CD14-positive monocyte (primary cell): ENCODE measurements at regions not wholly inside any gene's neighbourhood (a gene's known extent, or its start where the extent isn't known, plus 50 kb on each side); places are given as distances from the start of the nearest gene placed in this dataset.

ENCODE experiments used
- DNase-seq, 3 donors: peaks; one replicate each; pipeline ENCODE4 v3.0.0-alpha.2; 2011 to 2022
- H2AFZ ChIP-seq: 2 replicates; pipeline ENCODE4 v1.6.0; 2012; ENCODE audit warnings: mild to moderate bottlenecking, low read depth, low read length, inconsistent platforms; ENCODE audit not compliant: insufficient read depth, poor library complexity, severe bottlenecking
- H3K27ac ChIP-seq, 2 donors: 1 replicate in 1 of 2; 2 replicates in 1 of 2; pipeline ENCODE4 v1.5.1; 2012 to 2013; ENCODE audit warnings: low read length in 2 of 2, control low read depth in 1 of 2, inconsistent platforms in 1 of 2, low read depth in 1 of 2, mild to moderate bottlenecking in 1 of 2
- H3K27me3 ChIP-seq, 2 donors: one replicate each; pipeline versions ENCODE4 v1.6.0 to v1.6.1; 2011 to 2013; ENCODE audit warnings: low read length in 2 of 2; ENCODE audit not compliant: control insufficient read depth in 2 of 2, insufficient read depth in 2 of 2
- H3K36me3 ChIP-seq, 2 donors: replicated peaks in 1 of 2; 1 replicate in 1 of 2; 2 replicates in 1 of 2; pipeline versions ENCODE4 v1.5.1 to v1.6.1; 2012 to 2013; ENCODE audit warnings: low read length in 2 of 2, control low read depth in 1 of 2, inconsistent platforms in 1 of 2, mild to moderate bottlenecking in 1 of 2; ENCODE audit not compliant: insufficient read depth in 2 of 2, control insufficient read depth in 1 of 2
- H3K4me1 ChIP-seq, 2 donors: 1 replicate in 1 of 2; 2 replicates in 1 of 2; pipeline versions ENCODE4 v1.5.1 to v1.6.1; 2012 to 2013; ENCODE audit warnings: low read length in 2 of 2, control low read depth in 1 of 2, inconsistent platforms in 1 of 2, mild to moderate bottlenecking in 1 of 2, moderate library complexity in 1 of 2; ENCODE audit not compliant: insufficient read depth in 2 of 2, control insufficient read depth in 1 of 2
- H3K4me2 ChIP-seq: replicated peaks from 2 replicates; pipeline ENCODE3; 2012; ENCODE audit warnings: low read length, moderate library complexity, mild to moderate bottlenecking; ENCODE audit not compliant: poor library complexity, severe bottlenecking; ENCODE audit errors: extremely low read depth
- H3K4me3 ChIP-seq, 3 experiments: fragments of 200-600 bp in 1 of 3; sonication (generic) in 1 of 3; replicated peaks in 1 of 3; 1 replicate in 2 of 3; 2 replicates in 1 of 3; pipeline ENCODE4 v1.5.1; 2011 to 2013; ENCODE audit warnings: low read length in 3 of 3, mild to moderate bottlenecking in 3 of 3, control low read depth in 2 of 3, low read depth in 2 of 3, inconsistent platforms in 1 of 3, moderate library complexity in 1 of 3
- H3K79me2 ChIP-seq: 2 replicates; pipeline ENCODE4 v1.6.0; 2012; ENCODE audit warnings: mild to moderate bottlenecking, control low read depth, inconsistent platforms, low read length, moderate library complexity; ENCODE audit not compliant: insufficient read depth
- H3K9ac ChIP-seq: 2 replicates; pipeline ENCODE4 v1.6.0; 2017; ENCODE audit warnings: low read length, mild to moderate bottlenecking; ENCODE audit not compliant: insufficient read depth, poor library complexity, severe bottlenecking
- H3K9me3 ChIP-seq, 2 donors: replicated peaks in 1 of 2; 1 replicate in 1 of 2; 2 replicates in 1 of 2; pipeline versions ENCODE4 v1.5.1 to v1.6.1; 2012 to 2013; ENCODE audit warnings: low read length in 2 of 2, control low read depth in 1 of 2; ENCODE audit not compliant: control insufficient read depth in 1 of 2, insufficient read depth in 1 of 2
- H4K20me1 ChIP-seq: 2 replicates; pipeline ENCODE4 v1.6.0; 2012; ENCODE audit warnings: mild to moderate bottlenecking, low read length, control low read depth, moderate library complexity; ENCODE audit not compliant: insufficient read depth
- H3K27ac Mint-ChIP-seq, 7 donors: one replicate each; pipeline ENCODE4 v1.8.0; 2020; ENCODE audit warnings: mild to moderate bottlenecking in 7 of 7, mixed read lengths in 7 of 7, moderate library complexity in 6 of 7, inconsistent platforms in 2 of 7
- H3K27me3 Mint-ChIP-seq, 3 donors: one replicate each; pipeline ENCODE4 v1.8.0; 2021 to 2022; ENCODE audit warnings: low read depth in 3 of 3, mild to moderate bottlenecking in 3 of 3, mixed read lengths in 3 of 3, moderate library complexity in 3 of 3, inconsistent platforms in 1 of 3
- H3K36me3 Mint-ChIP-seq, 2 donors: one replicate each; pipeline ENCODE4 v1.8.0; 2020; ENCODE audit warnings: mixed read lengths in 2 of 2, inconsistent platforms in 1 of 2, mild to moderate bottlenecking in 1 of 2
- H3K4me1 Mint-ChIP-seq: one replicate; pipeline ENCODE4 v1.8.0; 2020; ENCODE audit warnings: mild to moderate bottlenecking, mixed read lengths
- H3K4me3 Mint-ChIP-seq, 2 donors: one replicate each; pipeline ENCODE4 v1.8.0; 2020; ENCODE audit warnings: mild to moderate bottlenecking in 2 of 2, mixed read lengths in 2 of 2, moderate library complexity in 1 of 2
- H3K9me3 Mint-ChIP-seq, 7 donors: one replicate each; pipeline ENCODE4 v1.8.0; 2020 to 2022; ENCODE audit warnings: mixed read lengths in 7 of 7, mild to moderate bottlenecking in 6 of 7, moderate library complexity in 6 of 7, inconsistent platforms in 2 of 7
- CTCF ChIP-seq: fragments of 200-600 bp; IDR thresholded peaks from one replicate; pipeline ENCODE4 v1.8.0; 2022; ENCODE audit warnings: antibody characterized with exemption, mild to moderate bottlenecking
- WGBS: methylation state at CpG from one replicate; pipeline ENCODE4 v1.1.5; 2013; ENCODE audit warnings: missing lambda C conversion rate; ENCODE audit not compliant: insufficient coverage; 5-methylcytosine and 5-hydroxymethylcytosine counted together
- intact Hi-C, 2 donors: fragments of 100-400 bp; cut with micrococcal nuclease; formaldehyde crosslinking; loops; one replicate each; pipeline versions ENCODE4 v1.15.0 to v1.15.1; 2023

GRCh38 chr16:76193906-76194615, 83.1 kb upstream of the CNTNAP4 start:
- Histone ChIP-seq H3K4me3 (no peak overlapping the region), H3K79me2 (no peaks in the 10 kb centered on the region), H3K9ac (no peak overlapping the region), H3K36me3 (no peaks in the 10 kb centered on the region), H3K27ac (no peak overlapping the region), H3K4me2 (no peak overlapping the region), H2AFZ (no peak overlapping the region), H3K4me1 (no peaks in the 10 kb centered on the region), H3K9me3 (no peaks in the 10 kb centered on the region), H3K27me3 (no peaks in the 10 kb centered on the region), H4K20me1 (no peaks in the 10 kb centered on the region)
- Mint-ChIP-seq H3K9me3 (peaks cover 0 to 9% (median 0%) of the 10 kb centered on the region in 7 donors), H3K27me3 (no peaks in the 10 kb centered on the region), H3K4me1 (no peaks in the 10 kb centered on the region), H3K4me3 (no peak overlapping the region), H3K27ac (no peak overlapping the region), H3K36me3 (no peaks in the 10 kb centered on the region)
- no peak for TF ChIP-seq CTCF
- WGBS, result no CpG with 5 or more reads among the region's 8 CpGs
- intact Hi-C loops, result no loop called here
- no peak for DNase-seq

- no peak overlapping the region for H3K4me3 Mint-ChIP-seq
- Histone ChIP-seq H3K9me3 (no peaks in the 10 kb centered on the region), H3K4me3 (no peak overlapping the region), H3K9ac (no peak overlapping the region), H3K36me3 (no peaks in the 10 kb centered on the region), H3K27me3 (no peaks in the 10 kb centered on the region), H3K79me2 (no peaks in the 10 kb centered on the region), H2AFZ (no peak overlapping the region), H3K27ac (no peak overlapping the region), H4K20me1 (no peaks in the 10 kb centered on the region), H3K4me2 (no peak overlapping the region), H3K4me1 (no peaks in the 10 kb centered on the region)
- peaks cover 0 to 9% (median 0%) of the 10 kb centered on the region in 7 donors for H3K9me3 Mint-ChIP-seq
- H3K4me1 Mint-ChIP-seq, result no peaks in the 10 kb centered on the region
- 20% methylated on average over 2 of the region's 2 CpGs for WGBS
- H3K27me3 Mint-ChIP-seq, result no peaks in the 10 kb centered on the region
- no peaks in the 10 kb centered on the region for H3K36me3 Mint-ChIP-seq
- intact Hi-C loops, result no loop called here
- H3K27ac Mint-ChIP-seq, result no peak overlapping the region
- no peak for DNase-seq
- no peak for TF ChIP-seq CTCF
These were observed 82.6 kb upstream of the CNTNAP4 start for GRCh38 chr16:76194616-76195015.
